ENCODE measurements at regions not wholly inside any gene's neighbourhood (a gene's known extent, or its start where the extent isn't known, plus 50 kb on each side); places are given as distances from the start of the nearest gene placed in this dataset.

DNA sequence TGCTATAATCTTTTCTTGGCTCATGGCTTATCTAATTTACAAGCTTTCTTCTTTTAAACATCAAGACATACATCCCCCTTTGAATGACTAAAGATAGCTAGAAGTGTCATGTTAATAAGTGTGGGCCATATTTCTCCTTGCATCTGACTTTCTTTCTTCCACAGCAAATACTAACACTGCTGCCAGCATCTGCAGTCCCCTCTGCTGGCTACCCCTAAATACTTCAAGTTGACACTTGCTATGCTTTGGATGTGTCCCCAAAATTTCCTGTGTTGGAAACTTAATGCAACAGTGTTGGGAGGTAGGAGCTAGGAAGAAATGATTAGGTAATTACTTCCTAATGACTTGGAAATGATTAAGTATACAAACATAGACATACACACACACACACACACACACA is 459.0 kb upstream of the ST8SIA4 start:
- TF ChIP-seq EZH2 (IDR thresholded peaks at IDR 0.05; ENCODE audit: low read length, unreplicated experiment) (no peak), CTCF (conservative IDR thresholded peaks at IDR 0.05; ENCODE audit: low read depth, low read length) (no peak)

Measured in PC-3 (cell line).